ENCODE measurements at regions not wholly inside any gene's neighbourhood (a gene's known extent, or its start where the extent isn't known, plus 50 kb on each side); places are given as distances from the start of the nearest gene placed in this dataset.
"Not testable (repeated sequence)": the region's sequence is repeated elsewhere in the genome, so short reads cannot be mapped to it uniquely, and the experiment has no call there.

DNA sequence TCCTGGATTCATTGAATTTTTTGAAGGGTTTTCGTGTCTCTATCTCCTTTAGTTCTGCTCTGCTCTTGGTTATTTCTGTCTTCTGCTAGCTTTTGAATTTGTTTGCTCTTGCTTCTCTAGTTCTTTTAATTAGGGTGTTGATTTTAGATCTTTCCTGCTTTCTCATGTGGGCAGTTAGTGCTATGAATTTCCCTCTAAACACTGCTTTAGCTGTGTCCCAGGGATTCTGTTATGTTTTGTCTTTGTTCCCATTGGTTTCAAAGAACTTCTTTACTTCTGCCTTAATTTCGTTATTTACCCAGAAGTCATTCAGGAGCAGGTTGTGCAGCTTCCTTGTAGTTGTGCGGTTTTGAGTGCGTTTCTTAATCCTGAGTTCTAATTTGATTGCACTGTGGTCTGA lies 220.1 kb downstream of the UTRN start:
- DNase-seq; H3K27ac ChIP-seq (ENCODE audit: insufficient read depth, low read length, poor library complexity, severe bottlenecking); H3K4me1 ChIP-seq (ENCODE audit: control insufficient read depth, insufficient read depth, low read length, poor library complexity, severe bottlenecking); H3K9me3 ChIP-seq (ENCODE audit: control insufficient read depth, low read length); H3K27me3 ChIP-seq (replicated peaks; ENCODE audit: control insufficient read depth, insufficient read depth, low read length, poor library complexity, severe bottlenecking); H3K4me3 ChIP-seq (ENCODE audit: insufficient read depth, low read depth, low read length, poor library complexity, severe bottlenecking): not testable (repeated sequence)
- H3K36me3 ChIP-seq (ENCODE audit: control insufficient read depth, insufficient read depth, low read length): peaks cover 13% of the 10 kb centered on the region

DNA sequence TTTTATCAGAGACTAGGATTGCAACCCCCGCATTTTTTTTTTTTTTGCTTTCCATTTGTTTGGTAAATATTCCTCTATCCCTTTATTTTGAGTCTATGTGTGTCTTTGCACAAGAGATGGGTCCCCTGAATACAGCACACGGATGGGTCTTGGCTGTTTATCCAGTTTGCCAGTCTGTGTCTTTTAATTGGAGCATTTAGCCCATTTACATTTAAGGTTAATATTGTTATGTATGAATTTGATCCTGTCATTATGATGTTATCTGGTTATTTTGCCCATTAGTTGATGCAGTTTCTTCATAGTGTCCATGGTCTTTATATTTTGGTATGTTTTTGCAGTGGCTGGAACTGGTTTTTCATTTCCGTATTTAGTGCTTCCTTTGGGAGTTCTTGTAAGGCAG lies 220.9 kb downstream of the UTRN start:
- H3K27me3 ChIP-seq (replicated peaks; ENCODE audit: control insufficient read depth, insufficient read depth, low read length, poor library complexity, severe bottlenecking); H3K9me3 ChIP-seq (ENCODE audit: control insufficient read depth, low read length); H3K4me1 ChIP-seq (ENCODE audit: control insufficient read depth, insufficient read depth, low read length, poor library complexity, severe bottlenecking); DNase-seq; H3K4me3 ChIP-seq (ENCODE audit: insufficient read depth, low read depth, low read length, poor library complexity, severe bottlenecking); H3K27ac ChIP-seq (ENCODE audit: insufficient read depth, low read length, poor library complexity, severe bottlenecking): not testable (repeated sequence)
- H3K36me3 ChIP-seq (ENCODE audit: control insufficient read depth, insufficient read depth, low read length): peaks cover 13% of the 10 kb centered on the region

DNA sequence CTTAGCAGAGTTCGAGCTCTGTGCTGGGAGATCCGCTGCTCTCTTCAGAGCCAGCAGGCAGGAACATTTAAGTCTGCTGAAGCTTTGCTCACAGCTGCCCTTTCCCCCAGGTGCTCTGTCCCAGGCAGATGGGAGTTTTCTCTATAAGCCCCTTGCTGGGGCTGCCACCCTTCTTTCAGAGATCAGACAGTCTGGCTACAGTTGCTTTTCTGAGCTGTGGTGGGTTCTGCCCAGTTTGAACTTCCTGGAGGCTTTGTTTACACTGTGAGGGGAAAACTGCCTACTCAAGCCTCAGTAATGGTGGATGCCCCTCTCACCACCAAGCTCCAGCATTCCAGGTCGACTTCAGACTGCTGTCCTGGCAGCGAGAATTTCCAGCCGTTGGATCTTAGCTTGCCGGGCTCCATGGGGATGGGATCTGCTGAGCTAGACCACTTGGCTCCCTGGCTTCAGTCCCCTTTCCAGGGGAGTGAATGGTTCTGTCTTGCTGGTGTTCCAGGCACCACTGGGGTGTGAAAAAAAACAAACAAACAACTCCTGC lies 222.7 kb downstream of the UTRN start:
- H3K9me3 ChIP-seq (ENCODE audit: control insufficient read depth, low read length); H3K4me1 ChIP-seq (ENCODE audit: control insufficient read depth, insufficient read depth, low read length, poor library complexity, severe bottlenecking); H3K27me3 ChIP-seq (replicated peaks; ENCODE audit: control insufficient read depth, insufficient read depth, low read length, poor library complexity, severe bottlenecking); H3K27ac ChIP-seq (ENCODE audit: insufficient read depth, low read length, poor library complexity, severe bottlenecking); DNase-seq; H3K4me3 ChIP-seq (ENCODE audit: insufficient read depth, low read depth, low read length, poor library complexity, severe bottlenecking): not testable (repeated sequence)
- H3K36me3 ChIP-seq (ENCODE audit: control insufficient read depth, insufficient read depth, low read length): peaks cover 13% of the 10 kb centered on the region

DNA sequence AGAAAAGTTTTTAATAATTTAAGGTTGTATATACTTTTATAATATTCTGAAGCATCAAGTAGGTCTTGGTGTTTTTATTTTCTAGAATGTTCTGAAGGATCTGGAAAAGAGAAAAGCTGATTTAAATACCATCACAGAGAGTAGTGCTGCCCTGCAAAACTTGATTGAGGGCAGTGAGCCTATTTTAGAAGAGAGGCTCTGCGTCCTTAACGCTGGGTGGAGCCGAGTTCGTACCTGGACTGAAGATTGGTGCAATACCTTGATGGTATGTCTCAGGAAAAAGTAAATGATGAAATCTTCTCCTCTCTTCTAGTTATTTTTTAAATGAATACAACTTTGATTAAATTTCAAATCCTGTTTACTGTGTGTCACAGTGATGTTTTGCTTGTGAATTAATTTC lies 225.7 kb downstream of the UTRN start:
- Histone ChIP-seq H3K27me3 (replicated peaks; ENCODE audit: control insufficient read depth, insufficient read depth, low read length, poor library complexity, severe bottlenecking) (no peaks in the 10 kb centered on the region), H3K9me3 (ENCODE audit: control insufficient read depth, low read length) (no peaks in the 10 kb centered on the region), H3K27ac (ENCODE audit: insufficient read depth, low read length, poor library complexity, severe bottlenecking) (no peak overlapping the region), H3K36me3 (ENCODE audit: control insufficient read depth, insufficient read depth, low read length) (peaks cover 28% of the 10 kb centered on the region), H3K4me3 (ENCODE audit: insufficient read depth, low read depth, low read length, poor library complexity, severe bottlenecking) (no peak overlapping the region), H3K4me1 (ENCODE audit: control insufficient read depth, insufficient read depth, low read length, poor library complexity, severe bottlenecking) (no peaks in the 10 kb centered on the region)
- DNase-seq: no peak

DNA sequence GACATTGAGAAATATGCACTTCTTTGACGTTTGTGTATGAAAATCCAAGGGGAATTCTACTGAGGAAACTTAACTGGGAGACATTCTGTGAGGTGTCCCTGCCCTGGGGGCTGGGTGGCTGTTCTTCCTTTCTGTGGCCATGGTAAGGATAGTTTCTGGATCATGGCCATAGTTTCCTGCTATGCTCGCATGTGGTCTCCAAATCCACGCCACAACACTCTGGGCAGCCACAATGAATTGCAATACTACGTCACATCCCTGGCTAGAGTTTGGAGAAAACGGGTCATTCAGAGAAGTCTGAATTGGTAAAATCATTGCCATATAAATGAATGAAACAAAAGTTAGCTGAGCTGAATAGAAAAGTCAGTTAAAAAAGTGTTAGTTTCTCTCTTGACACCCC lies 230.6 kb downstream of the UTRN start:
- Histone ChIP-seq H3K36me3 (ENCODE audit: control insufficient read depth, insufficient read depth, low read length) (peaks cover 30% of the 10 kb centered on the region), H3K27ac (ENCODE audit: insufficient read depth, low read length, poor library complexity, severe bottlenecking) (no peak overlapping the region)

DNA sequence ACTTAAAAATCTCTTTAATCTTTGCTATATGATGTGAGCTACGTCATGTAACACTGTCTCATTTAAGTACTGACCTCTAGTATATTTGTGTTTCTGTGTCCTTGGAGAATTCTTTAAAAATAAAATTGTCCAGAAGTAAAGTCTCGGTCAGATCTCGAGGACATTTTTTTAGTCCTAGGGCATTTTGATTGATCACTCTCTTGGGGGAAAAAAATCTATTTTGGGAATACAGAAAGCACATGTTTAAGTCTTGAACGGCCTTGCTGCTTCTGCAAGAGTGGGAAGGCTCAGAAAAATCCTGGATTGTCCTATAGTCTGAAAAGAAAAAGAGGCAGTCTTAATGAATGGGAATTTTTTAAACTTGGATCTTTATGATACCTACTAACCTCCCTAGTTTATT lies 234.3 kb downstream of the UTRN start:
- Histone ChIP-seq H3K9me3 (ENCODE audit: control insufficient read depth, low read length) (no peaks in the 10 kb centered on the region), H3K27me3 (replicated peaks; ENCODE audit: control insufficient read depth, insufficient read depth, low read length, poor library complexity, severe bottlenecking) (no peaks in the 10 kb centered on the region), H3K36me3 (ENCODE audit: control insufficient read depth, insufficient read depth, low read length) (peaks cover 34% of the 10 kb centered on the region), H3K27ac (ENCODE audit: insufficient read depth, low read length, poor library complexity, severe bottlenecking) (no peak overlapping the region), H3K4me1 (ENCODE audit: control insufficient read depth, insufficient read depth, low read length, poor library complexity, severe bottlenecking) (no peaks in the 10 kb centered on the region), H3K4me3 (ENCODE audit: insufficient read depth, low read depth, low read length, poor library complexity, severe bottlenecking) (no peak overlapping the region)
- no peak for DNase-seq

More for the DNA sequence above, 230.6 kb downstream of the UTRN start:
- DNase-seq: no peak
- H3K27me3 ChIP-seq (replicated peaks; ENCODE audit: control insufficient read depth, insufficient read depth, low read length, poor library complexity, severe bottlenecking): no peaks in the 10 kb centered on the region
- no peaks in the 10 kb centered on the region for H3K4me1 ChIP-seq (ENCODE audit: control insufficient read depth, insufficient read depth, low read length, poor library complexity, severe bottlenecking)
- H3K4me3 ChIP-seq (ENCODE audit: insufficient read depth, low read depth, low read length, poor library complexity, severe bottlenecking): no peak overlapping the region
- H3K9me3 ChIP-seq (ENCODE audit: control insufficient read depth, low read length): no peaks in the 10 kb centered on the region

DNA sequence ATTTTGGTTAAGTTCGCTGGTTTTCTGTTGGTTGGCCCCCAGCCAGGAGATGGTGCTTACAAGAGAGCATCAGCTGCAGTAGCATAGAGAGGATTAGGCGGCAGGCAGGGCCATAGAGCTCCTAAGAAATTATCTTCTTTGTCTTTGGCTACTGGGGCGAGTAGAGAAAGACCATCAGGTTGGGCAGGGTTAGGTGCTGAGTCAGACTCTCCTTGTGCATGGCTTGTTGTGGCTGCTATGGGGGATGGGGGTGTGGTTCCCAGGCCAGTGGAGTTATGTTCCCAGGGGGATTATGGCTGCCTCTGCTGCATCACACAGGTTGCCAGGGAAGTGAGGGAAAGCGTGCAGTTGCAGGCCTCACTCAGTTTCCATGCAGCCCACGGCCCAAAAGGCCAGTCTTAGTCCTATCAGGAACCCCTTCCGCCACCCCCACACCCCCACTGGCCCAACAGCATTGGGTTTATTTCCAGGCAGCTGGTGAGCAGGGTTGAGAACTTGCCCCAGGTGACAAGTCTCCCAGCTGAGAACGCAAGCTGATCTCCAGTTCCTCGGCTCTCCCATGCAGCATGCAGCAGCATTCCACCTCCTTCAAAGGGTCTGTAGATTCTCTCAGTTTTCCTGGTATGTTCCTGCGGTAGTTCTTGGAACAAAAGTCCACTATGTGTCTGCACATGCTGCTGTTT lies 243.7 kb downstream of the UTRN start:
- Histone ChIP-seq H3K27ac (ENCODE audit: insufficient read depth, low read length, poor library complexity, severe bottlenecking) (no peak overlapping the region), H3K4me3 (ENCODE audit: insufficient read depth, low read depth, low read length, poor library complexity, severe bottlenecking) (no peak overlapping the region), H3K27me3 (replicated peaks; ENCODE audit: control insufficient read depth, insufficient read depth, low read length, poor library complexity, severe bottlenecking) (no peaks in the 10 kb centered on the region), H3K9me3 (ENCODE audit: control insufficient read depth, low read length) (no peaks in the 10 kb centered on the region), H3K36me3 (ENCODE audit: control insufficient read depth, insufficient read depth, low read length) (peaks cover 49% of the 10 kb centered on the region), H3K4me1 (ENCODE audit: control insufficient read depth, insufficient read depth, low read length, poor library complexity, severe bottlenecking) (no peaks in the 10 kb centered on the region)
- DNase-seq: no peak

DNA sequence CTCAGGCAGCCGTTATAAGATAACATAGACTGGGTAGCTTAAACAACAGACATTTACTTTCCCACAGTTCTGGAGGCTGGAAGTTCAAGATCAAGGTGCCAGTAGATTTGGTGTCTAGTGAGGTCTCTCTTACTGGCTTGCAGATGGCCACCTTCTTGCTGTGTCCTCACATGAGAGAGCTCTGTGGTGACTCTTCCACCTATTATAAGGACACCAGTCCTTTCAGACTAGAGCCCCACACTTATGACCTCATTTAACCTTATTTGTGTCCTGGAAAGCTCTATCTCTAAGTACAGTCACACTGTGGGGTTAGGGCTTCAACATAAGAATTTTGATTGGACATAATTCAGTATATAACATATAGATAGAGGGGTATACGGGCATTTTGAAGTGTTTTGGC lies 245.0 kb downstream of the UTRN start:
- no peaks in the 10 kb centered on the region for H3K4me1 ChIP-seq (ENCODE audit: control insufficient read depth, insufficient read depth, low read length, poor library complexity, severe bottlenecking)
- H3K4me3 ChIP-seq (ENCODE audit: insufficient read depth, low read depth, low read length, poor library complexity, severe bottlenecking): no peak overlapping the region
- H3K9me3 ChIP-seq (ENCODE audit: control insufficient read depth, low read length): no peaks in the 10 kb centered on the region
- peaks cover 43% of the 10 kb centered on the region for H3K36me3 ChIP-seq (ENCODE audit: control insufficient read depth, insufficient read depth, low read length)
- DNase-seq: no peak
- H3K27me3 ChIP-seq (replicated peaks; ENCODE audit: control insufficient read depth, insufficient read depth, low read length, poor library complexity, severe bottlenecking): no peaks in the 10 kb centered on the region
- no peak overlapping the region for H3K27ac ChIP-seq (ENCODE audit: insufficient read depth, low read length, poor library complexity, severe bottlenecking)

DNA sequence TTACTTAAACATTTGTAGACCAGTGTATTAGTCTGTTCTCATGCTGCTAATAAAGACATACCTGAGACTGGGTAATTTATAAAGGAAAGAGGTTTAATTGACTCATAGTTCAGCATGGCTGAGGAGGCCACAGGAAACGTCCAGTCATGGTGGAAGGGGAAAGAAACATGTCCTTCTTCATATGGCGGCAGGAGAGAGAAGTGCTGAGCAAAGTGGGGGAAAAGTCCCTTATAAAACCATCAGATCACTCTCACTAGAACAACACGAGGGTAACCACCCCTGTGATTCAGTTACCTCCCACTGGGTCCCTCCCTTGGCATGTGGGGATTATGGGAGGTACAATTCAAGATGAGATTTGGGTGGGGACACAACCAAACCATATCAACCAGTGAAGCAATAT lies 247.1 kb downstream of the UTRN start:
- H3K36me3 ChIP-seq (ENCODE audit: control insufficient read depth, insufficient read depth, low read length): peaks cover 48% of the 10 kb centered on the region
- not testable (repeated sequence) for H3K4me1 ChIP-seq (ENCODE audit: control insufficient read depth, insufficient read depth, low read length, poor library complexity, severe bottlenecking); H3K27ac ChIP-seq (ENCODE audit: insufficient read depth, low read length, poor library complexity, severe bottlenecking); DNase-seq; H3K9me3 ChIP-seq (ENCODE audit: control insufficient read depth, low read length); H3K27me3 ChIP-seq (replicated peaks; ENCODE audit: control insufficient read depth, insufficient read depth, low read length, poor library complexity, severe bottlenecking); H3K4me3 ChIP-seq (ENCODE audit: insufficient read depth, low read depth, low read length, poor library complexity, severe bottlenecking)

DNA sequence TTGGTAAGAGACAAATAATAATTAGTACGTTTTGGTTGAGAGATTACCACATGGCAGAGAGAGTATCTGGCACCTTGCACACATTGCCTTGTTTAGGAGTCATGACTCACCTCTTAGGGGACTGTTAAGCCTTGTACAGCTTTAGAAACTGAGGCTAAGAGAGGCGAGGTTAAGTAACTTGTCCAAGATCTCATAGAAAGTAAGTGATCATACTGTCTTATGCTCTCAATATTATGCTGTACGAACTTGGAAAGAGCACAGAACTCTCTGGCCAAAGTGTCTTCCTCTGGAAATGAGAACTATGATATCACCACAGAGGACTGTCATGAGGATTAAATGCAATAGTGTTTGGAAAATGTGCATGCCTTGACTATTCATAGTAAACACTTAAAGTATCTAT lies 249.0 kb downstream of the UTRN start:
- H3K36me3 ChIP-seq (ENCODE audit: control insufficient read depth, insufficient read depth, low read length): peaks cover 41% of the 10 kb centered on the region
- DNase-seq: no peak
- H3K9me3 ChIP-seq (ENCODE audit: control insufficient read depth, low read length): no peaks in the 10 kb centered on the region
- H3K4me3 ChIP-seq (ENCODE audit: insufficient read depth, low read depth, low read length, poor library complexity, severe bottlenecking): no peak overlapping the region
- no peaks in the 10 kb centered on the region for H3K27me3 ChIP-seq (replicated peaks; ENCODE audit: control insufficient read depth, insufficient read depth, low read length, poor library complexity, severe bottlenecking)
- no peaks in the 10 kb centered on the region for H3K4me1 ChIP-seq (ENCODE audit: control insufficient read depth, insufficient read depth, low read length, poor library complexity, severe bottlenecking)
- no peak overlapping the region for H3K27ac ChIP-seq (ENCODE audit: insufficient read depth, low read length, poor library complexity, severe bottlenecking)

All from effector memory CD4-positive, alpha-beta T cell (primary cell).